Activated CD8-positive, alpha-beta memory T cell treated with anti-CD3 and anti-CD28 coated beads, Interleukin-2, amount 50 U/mL, for 1 hour (primary cell): ENCODE measurements at regions not wholly inside any gene's neighbourhood (a gene's known extent, or its start where the extent isn't known, plus 50 kb on each side); places are given as distances from the start of the nearest gene placed in this dataset.
"Not testable (repeated sequence)": the region's sequence is repeated elsewhere in the genome, so short reads cannot be mapped to it uniquely, and the experiment has no call there.

ENCODE experiments used
- DNase-seq: peaks from one replicate; pipeline ENCODE4 v3.0.0-alpha.2; 2020; ENCODE audit errors: extremely low read depth

GRCh38 chr19:28540385-28540784, 672.6 kb downstream of the UQCRFS1 start:
- DNase-seq = not testable (repeated sequence)

GRCh38 chr19:28539759-28540158, 673.2 kb downstream of the UQCRFS1 start:
- no peak for DNase-seq

GRCh38 chr19:28538579-28538978, 674.4 kb downstream of the UQCRFS1 start:
- not testable (repeated sequence) for DNase-seq

- DNase-seq = no peak
Observed at GRCh38 chr19:28537896-28538295, 675.1 kb downstream of the UQCRFS1 start.

GRCh38 chr19:28537079-28537478, 675.9 kb downstream of the UQCRFS1 start:
- no peak for DNase-seq

- DNase-seq = no peak
Observed at GRCh38 chr19:28535352-28535775, 677.6 kb downstream of the UQCRFS1 start.

GRCh38 chr19:28534766-28535351, 678.1 kb downstream of the UQCRFS1 start:
- DNase-seq = no peak

GRCh38 chr19:28532765-28533341, 680.1 kb downstream of the UQCRFS1 start:
- DNase-seq = no peak

- no peak for DNase-seq
Observed at GRCh38 chr19:28531979-28532378, 681.0 kb downstream of the UQCRFS1 start.

GRCh38 chr19:28530406-28531035, 682.4 kb downstream of the UQCRFS1 start:
- no peak for DNase-seq

GRCh38 chr19:28526038-28526437, 686.9 kb downstream of the UQCRFS1 start:
- DNase-seq = no peak

GRCh38 chr19:28523619-28524018, 689.3 kb downstream of the UQCRFS1 start:
- DNase-seq = no peak

GRCh38 chr19:28522545-28522922, 690.4 kb downstream of the UQCRFS1 start:
- DNase-seq = no peak

GRCh38 chr19:28521614-28522544, 691.1 kb downstream of the UQCRFS1 start:
- no peak for DNase-seq

- no peak for DNase-seq
Observed at GRCh38 chr19:28520998-28521568, 691.9 kb downstream of the UQCRFS1 start.

GRCh38 chr19:28519952-28520861, 692.7 kb downstream of the UQCRFS1 start:
- DNase-seq = no peak

- DNase-seq = no peak
Observed at GRCh38 chr19:28519218-28519779, 693.7 kb downstream of the UQCRFS1 start.

GRCh38 chr19:28516415-28516872, 696.5 kb downstream of the UQCRFS1 start:
- no peak for DNase-seq

GRCh38 chr19:28514166-28514565, 698.8 kb downstream of the UQCRFS1 start:
- DNase-seq = no peak

GRCh38 chr19:28511655-28512054, 701.3 kb downstream of the UQCRFS1 start:
- no peak for DNase-seq
